ENCODE measurements at regions not wholly inside any gene's neighbourhood (a gene's known extent, or its start where the extent isn't known, plus 50 kb on each side); places are given as distances from the start of the nearest gene placed in this dataset.
"Not testable (repeated sequence)": the region's sequence is repeated elsewhere in the genome, so short reads cannot be mapped to it uniquely, and the experiment has no call there.

- not testable (repeated sequence) for DNase-seq (ENCODE audit: low spot score); FAIRE-seq
Observed at GRCh38 chr21:9778541-9778940, 742.8 kb upstream of the TPTE start.

- FAIRE-seq (no peak), DNase-seq (ENCODE audit: low spot score) (no peak)
Observed at GRCh38 chr21:9780441-9780937, 740.9 kb upstream of the TPTE start.

- not testable (repeated sequence) for DNase-seq (ENCODE audit: low spot score); FAIRE-seq
Observed at GRCh38 chr21:9783587-9783986, 737.8 kb upstream of the TPTE start.

GRCh38 chr21:9784201-9784600, 737.2 kb upstream of the TPTE start:
- not testable (repeated sequence) for DNase-seq (ENCODE audit: low spot score); FAIRE-seq

GRCh38 chr21:9786092-9786491, 735.3 kb upstream of the TPTE start:
- not testable (repeated sequence) for FAIRE-seq; DNase-seq (ENCODE audit: low spot score)

GRCh38 chr21:9788281-9788680, 733.1 kb upstream of the TPTE start:
- not testable (repeated sequence) for DNase-seq (ENCODE audit: low spot score); FAIRE-seq

- DNase-seq (ENCODE audit: low spot score); FAIRE-seq: not testable (repeated sequence)
Observed at GRCh38 chr21:9790354-9790753, 731.0 kb upstream of the TPTE start.

GRCh38 chr21:9791453-9791852, 729.9 kb upstream of the TPTE start:
- FAIRE-seq; DNase-seq (ENCODE audit: low spot score): not testable (repeated sequence)

GRCh38 chr21:9795291-9795690, 726.1 kb upstream of the TPTE start:
- FAIRE-seq = not testable (repeated sequence)
- peak; percentile 1 for DNase-seq (ENCODE audit: low spot score)

- not testable (repeated sequence) for DNase-seq (ENCODE audit: low spot score); FAIRE-seq
Observed at GRCh38 chr21:9796293-9796692, 725.1 kb upstream of the TPTE start.

GRCh38 chr21:9807675-9808074, 713.7 kb upstream of the TPTE start:
- not testable (repeated sequence) for DNase-seq (ENCODE audit: low spot score); FAIRE-seq

GRCh38 chr21:9811223-9812004, 710.0 kb upstream of the TPTE start:
- FAIRE-seq; DNase-seq (ENCODE audit: low spot score): not testable (repeated sequence)

- not testable (repeated sequence) for FAIRE-seq; DNase-seq (ENCODE audit: low spot score)
Observed at GRCh38 chr21:9812507-9812906, 708.9 kb upstream of the TPTE start.

- FAIRE-seq = not testable (repeated sequence)
Observed at GRCh38 chr21:9813894-9814814, 707.2 kb upstream of the TPTE start.

GRCh38 chr21:9815181-9815789, 706.1 kb upstream of the TPTE start:
- FAIRE-seq; DNase-seq (ENCODE audit: low spot score): not testable (repeated sequence)

More at GRCh38 chr21:9813894-9814814, 707.2 kb upstream of the TPTE start:
- not testable (repeated sequence) for DNase-seq (ENCODE audit: low spot score)

- not testable (repeated sequence) for DNase-seq (ENCODE audit: low spot score); FAIRE-seq
Observed at GRCh38 chr21:9816734-9817334, 704.5 kb upstream of the TPTE start.

GRCh38 chr21:9817841-9818441, 703.4 kb upstream of the TPTE start:
- not testable (repeated sequence) for DNase-seq (ENCODE audit: low spot score); FAIRE-seq

- not testable (repeated sequence) for FAIRE-seq; DNase-seq (ENCODE audit: low spot score)
Observed at GRCh38 chr21:9819549-9820192, 701.7 kb upstream of the TPTE start.

- DNase-seq (ENCODE audit: low spot score); FAIRE-seq: not testable (repeated sequence)
Observed at GRCh38 chr21:9820579-9820978, 700.8 kb upstream of the TPTE start.

- DNase-seq (ENCODE audit: low spot score); FAIRE-seq: not testable (repeated sequence)
Observed at GRCh38 chr21:9821472-9821871, 699.9 kb upstream of the TPTE start.

All from RCC 7860 (cell line).